ENCODE measurements at regions not wholly inside any gene's neighbourhood (a gene's known extent, or its start where the extent isn't known, plus 50 kb on each side); places are given as distances from the start of the nearest gene placed in this dataset.

- TF ChIP-seq, protein P1, sequence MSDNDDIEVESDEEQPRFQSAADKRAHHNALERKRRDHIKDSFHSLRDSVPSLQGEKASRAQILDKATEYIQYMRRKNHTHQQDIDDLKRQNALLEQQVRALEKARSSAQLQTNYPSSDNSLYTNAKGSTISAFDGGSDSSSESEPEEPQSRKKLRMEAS (IDR thresholded peaks at IDR 0.05; ENCODE audit: insufficient read depth, insufficient read length): no peak
- no peak for TF ChIP-seq POLR2AphosphoS5 (IDR thresholded peaks at IDR 0.05; ENCODE audit: insufficient read depth, low read depth, low read length)
- TF ChIP-seq CTCF (IDR thresholded peaks at IDR 0.05; ENCODE audit: extremely low read depth in 1 of 2, insufficient read depth in 1 of 2, low read depth in 1 of 2, low read length in 2 of 2): no peak
- TF ChIP-seq POLR2A (IDR thresholded peaks at IDR 0.05; ENCODE audit: low read depth, low read length): no peak
- TF ChIP-seq JUN (IDR thresholded peaks at IDR 0.05; ENCODE audit: borderline replicate concordance, insufficient read depth, insufficient read length, low read depth): no peak
These were observed 259.6 kb upstream of the EPHA7 start for GRCh38 chr6:93678841-93679454.
